Neural cell (in vitro differentiated cells): ENCODE measurements at regions not wholly inside any gene's neighbourhood (a gene's known extent, or its start where the extent isn't known, plus 50 kb on each side); places are given as distances from the start of the nearest gene placed in this dataset.

ENCODE experiments used
- CTCF ChIP-seq: fragments of 450-650 bp; IDR thresholded peaks from 2 replicates; pipeline ENCODE4 v1.5.1; 2014; ENCODE audit warnings: antibody characterized with exemption, mild to moderate bottlenecking, moderate library complexity; ENCODE audit not compliant: poor library complexity, severe bottlenecking
- EZH2 ChIP-seq: fragments of 200-600, 300-800 bp; shearing (Covaris generic), sonication (generic); IDR thresholded peaks from 2 replicates; pipeline ENCODE4 v1.6.1; 2014; ENCODE audit warnings: antibody characterized with exemption, low read length, borderline replicate concordance, mild to moderate bottlenecking; ENCODE audit not compliant: insufficient read depth, poor library complexity, severe bottlenecking
- POLR2AphosphoS5 ChIP-seq: IDR thresholded peaks from 2 replicates; pipeline ENCODE4 v1.6.1; 2012
- RAD21 ChIP-seq: fragments of 450-650 bp; conservative IDR thresholded peaks from 2 replicates; pipeline ENCODE4 v1.6.1; 2014; ENCODE audit warnings: antibody characterized with exemption, mild to moderate bottlenecking, moderate library complexity
- REST ChIP-seq: IDR thresholded peaks from 2 replicates; pipeline ENCODE4 v1.6.1; 2012; ENCODE audit warnings: borderline replicate concordance
- TAF1 ChIP-seq: IDR thresholded peaks from 2 replicates; pipeline ENCODE4 v1.6.1; 2012; ENCODE audit warnings: low read depth

- TF ChIP-seq CTCF (no peak), RAD21 (no peak), EZH2 (no peak), REST (no peak), POLR2AphosphoS5 (no peak), TAF1 (no peak)
Observed at GRCh38 chr4:152149745-152150144, 386.1 kb downstream of the FBXW7 start.
